ENCODE measurements at regions not wholly inside any gene's neighbourhood (a gene's known extent, or its start where the extent isn't known, plus 50 kb on each side); places are given as distances from the start of the nearest gene placed in this dataset.
A peak's percentile ranks its signal among the peaks of the same experiment; 100 is the strongest.
"Not testable (repeated sequence)": the region's sequence is repeated elsewhere in the genome, so short reads cannot be mapped to it uniquely, and the experiment has no call there.

DNA sequence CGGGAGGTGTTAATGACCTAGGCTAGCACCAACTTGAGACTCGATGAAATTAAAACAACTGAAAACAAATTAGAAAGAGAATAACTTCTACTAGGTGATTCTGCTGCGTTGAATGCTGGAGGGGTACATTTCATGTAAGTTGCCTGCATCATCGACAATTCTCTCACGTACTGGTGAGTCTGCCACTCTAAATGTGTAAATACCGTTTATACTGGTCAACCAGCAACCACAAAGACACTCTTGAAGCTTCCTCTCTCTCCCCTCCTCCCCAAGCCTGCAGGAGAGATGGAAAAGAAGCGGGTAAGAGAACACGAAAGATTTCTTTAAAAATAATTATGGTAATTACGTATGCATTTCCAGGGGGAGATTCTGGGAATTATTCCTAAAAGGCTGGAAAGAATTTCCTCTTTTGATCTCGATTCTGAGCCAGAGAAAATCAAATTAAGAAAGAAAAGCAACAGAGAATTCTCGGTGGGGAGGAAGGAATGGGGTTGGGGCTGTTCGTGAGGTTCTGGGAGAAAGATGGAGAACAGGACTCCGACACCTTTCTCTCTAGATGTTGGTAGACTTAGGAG, 68.6 kb upstream of the MRTFB start:
- intact Hi-C loops (cut with DNase I): loop anchor here (5.0 kb wide), 1 partner anchor 185 kb away; no protein-coding TSS in a partner anchor
- DNase-seq (ENCODE audit: missing footprints): no peak
- no peak for ATAC-seq

GRCh38 chr16:14003074-14003570, 68.0 kb upstream of the MRTFB start:
- ATAC-seq (peak; percentile 56), DNase-seq (ENCODE audit: missing footprints) (peak; percentile 75)
- intact Hi-C loops (cut with DNase I): loop anchor here (5.0 kb wide), 1 partner anchor 184 kb away; no protein-coding TSS in a partner anchor

- intact Hi-C loops (cut with DNase I): loop anchor here (5.0 kb wide), 1 partner anchor 183 kb away; no protein-coding TSS in a partner anchor
- ATAC-seq (peak; percentile 53), DNase-seq (ENCODE audit: missing footprints) (no peak)
Measured at GRCh38 chr16:14004031-14004728, 66.9 kb upstream of the MRTFB start.

- DNase-seq (ENCODE audit: missing footprints): no peak
- no peak for ATAC-seq
- intact Hi-C loops (cut with DNase I): loop anchor here (5.0 kb wide), 1 partner anchor 182 kb away; no protein-coding TSS in a partner anchor
Measured at GRCh38 chr16:14004729-14005315, 66.3 kb upstream of the MRTFB start.

DNA sequence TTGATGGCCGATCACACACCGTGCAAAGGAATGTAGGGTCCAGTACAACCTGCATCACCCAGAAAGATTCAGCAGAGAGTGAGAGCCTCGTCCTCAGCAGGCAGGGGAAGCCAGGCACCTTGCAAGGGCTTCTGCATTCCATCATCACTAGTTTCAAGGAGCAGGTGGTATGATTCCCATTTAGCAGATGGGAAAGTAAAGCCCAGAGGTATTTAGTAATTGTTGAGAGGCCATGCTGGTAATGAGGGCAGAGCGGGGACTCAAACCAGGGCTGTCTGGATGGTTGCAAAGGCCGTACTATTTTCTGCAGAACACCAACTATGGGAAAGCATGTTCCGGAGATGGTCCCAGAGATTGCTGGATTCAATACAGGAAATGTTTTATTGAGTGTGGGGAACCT, 65.8 kb upstream of the MRTFB start:
- no peak for ATAC-seq
- DNase-seq (ENCODE audit: missing footprints): no peak
- intact Hi-C loops (cut with DNase I): no loop called here

DNA sequence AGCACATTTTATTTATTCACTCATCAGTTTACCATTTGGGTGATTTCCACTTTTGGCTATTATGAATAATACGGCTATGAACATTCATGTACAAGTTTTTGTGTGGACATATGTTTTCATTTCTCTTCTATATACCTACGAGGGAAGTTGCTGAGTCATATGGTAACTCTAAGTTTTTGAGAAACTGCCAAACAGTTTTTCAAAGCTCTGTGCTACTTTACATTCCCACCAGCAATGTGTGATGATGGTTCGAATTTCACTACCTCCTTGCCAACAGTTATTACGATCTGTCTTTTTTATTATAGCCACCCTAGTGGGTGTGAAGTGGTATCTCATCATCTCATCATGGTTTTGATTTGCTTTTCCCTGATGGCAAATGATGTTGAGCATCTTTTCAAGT, 63.7 kb upstream of the MRTFB start:
- intact Hi-C loops (cut with DNase I): no loop called here

DNA sequence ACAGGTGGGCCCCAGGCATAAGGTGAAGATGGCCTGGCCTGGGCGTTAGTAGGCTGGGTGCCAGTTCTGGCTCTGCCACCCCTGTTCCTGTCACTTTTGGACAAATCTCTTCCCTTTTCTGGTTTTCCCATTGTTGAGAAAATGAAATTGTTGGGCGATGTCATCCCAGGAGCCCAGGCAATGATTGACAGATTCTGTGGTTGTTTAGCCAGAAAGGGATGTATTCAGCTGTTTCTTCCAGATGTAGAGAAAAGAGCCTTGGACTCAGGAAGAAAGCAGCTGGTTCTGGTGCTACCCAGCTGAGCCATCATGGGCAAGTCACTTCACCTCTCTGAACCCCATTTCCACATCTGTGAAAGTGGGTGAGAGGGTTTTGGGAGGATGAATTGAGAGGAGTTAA, 60.1 kb upstream of the MRTFB start:
- DNase-seq (ENCODE audit: missing footprints) (no peak), ATAC-seq (no peak)
- intact Hi-C loops (cut with DNase I): no loop called here

More for the DNA sequence above, 63.7 kb upstream of the MRTFB start:
- DNase-seq (ENCODE audit: missing footprints) (no peak), ATAC-seq (no peak)

GRCh38 chr16:14011846-14012245, 59.3 kb upstream of the MRTFB start:
- ATAC-seq (peak; percentile 33), DNase-seq (ENCODE audit: missing footprints) (no peak)
- intact Hi-C loops (cut with DNase I): no loop called here

DNA sequence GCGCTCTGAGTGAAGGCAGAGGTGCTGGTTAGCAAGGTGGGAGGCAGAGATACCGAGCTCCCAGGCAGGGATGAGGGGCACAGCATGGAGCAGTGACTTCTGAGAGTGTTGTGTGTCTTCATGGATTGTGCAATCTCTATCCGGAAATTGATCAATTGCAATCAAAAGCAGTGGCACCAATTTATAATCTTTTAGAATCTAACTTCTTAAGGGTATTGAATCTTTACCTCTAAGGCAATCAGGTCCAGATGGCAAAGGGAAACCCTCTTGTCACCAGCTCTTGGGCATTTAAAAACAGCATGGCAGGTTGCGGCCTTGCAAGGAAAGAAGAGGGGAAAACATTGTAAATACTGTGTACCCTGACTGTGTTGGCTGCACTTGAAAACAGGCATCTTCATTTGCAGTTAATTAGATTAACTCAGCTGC, 58.0 kb upstream of the MRTFB start:
- intact Hi-C loops (cut with DNase I): no loop called here
- DNase-seq (ENCODE audit: missing footprints): no peak
- no peak for ATAC-seq

- no peak for DNase-seq (ENCODE audit: missing footprints)
- intact Hi-C loops (cut with DNase I): no loop called here
- peak; percentile 77 for ATAC-seq
Measured at GRCh38 chr16:14013571-14014283, 57.4 kb upstream of the MRTFB start.

- intact Hi-C loops (cut with DNase I): no loop called here
- ATAC-seq: no peak
- DNase-seq (ENCODE audit: missing footprints): no peak
Measured at GRCh38 chr16:14014284-14014625, 56.9 kb upstream of the MRTFB start.

DNA sequence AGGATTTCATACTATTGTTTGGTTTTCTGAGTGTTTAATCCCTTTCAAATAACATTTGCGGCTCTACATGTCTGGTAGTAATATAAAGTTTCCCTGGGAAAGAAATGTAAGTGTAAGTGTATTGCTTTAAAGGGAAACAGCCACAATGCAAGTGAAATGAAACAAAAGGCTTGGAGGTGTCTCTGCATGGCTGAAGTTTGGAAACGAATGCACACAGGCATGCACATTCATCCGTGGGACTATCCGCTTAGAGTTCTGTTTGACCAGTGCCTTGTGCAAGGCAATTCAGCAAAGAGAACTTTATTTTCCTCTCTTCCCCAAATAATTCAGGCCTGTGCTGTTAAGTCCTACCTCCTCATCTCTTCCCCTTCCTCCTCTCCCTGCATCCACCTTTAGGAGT, 56.1 kb upstream of the MRTFB start:
- ATAC-seq: no peak
- DNase-seq (ENCODE audit: missing footprints): no peak
- intact Hi-C loops (cut with DNase I): no loop called here

DNA sequence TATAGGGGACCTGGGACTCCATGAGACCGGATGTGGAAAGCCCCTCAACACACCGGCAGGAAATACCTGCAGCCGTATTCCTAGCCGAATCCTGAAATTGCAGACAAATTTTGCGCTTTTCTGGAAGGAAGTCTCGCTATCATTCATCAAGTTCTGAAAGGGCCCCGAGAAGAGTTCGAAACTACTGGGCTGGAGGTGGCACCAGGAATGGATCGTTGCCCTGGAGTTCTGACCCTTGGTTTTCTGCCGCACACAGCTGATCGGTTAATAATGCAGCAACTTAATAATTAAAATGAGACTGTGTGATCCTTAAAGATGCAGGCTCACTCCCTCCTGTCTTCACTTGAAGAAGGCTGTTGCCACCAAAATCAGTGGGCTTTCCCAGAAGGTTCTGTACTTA, 55.7 kb upstream of the MRTFB start:
- ATAC-seq (no peak), DNase-seq (ENCODE audit: missing footprints) (no peak)
- intact Hi-C loops (cut with DNase I): no loop called here

GRCh38 chr16:14015948-14016347, 55.2 kb upstream of the MRTFB start:
- DNase-seq (ENCODE audit: missing footprints) (no peak), ATAC-seq (peak; percentile 40)
- intact Hi-C loops (cut with DNase I): no loop called here

GRCh38 chr16:14016362-14016761, 54.8 kb upstream of the MRTFB start:
- ATAC-seq; intact Hi-C loops (cut with DNase I); DNase-seq (ENCODE audit: missing footprints): not testable (repeated sequence)

- DNase-seq (ENCODE audit: missing footprints) (no peak), ATAC-seq (no peak)
- intact Hi-C loops (cut with DNase I): no loop called here
Measured at GRCh38 chr16:14017886-14018285, 53.2 kb upstream of the MRTFB start.

GRCh38 chr16:14018851-14019250, 52.3 kb upstream of the MRTFB start:
- intact Hi-C loops (cut with DNase I): no loop called here
- DNase-seq (ENCODE audit: missing footprints) (no peak), ATAC-seq (no peak)

- intact Hi-C loops (cut with DNase I): no loop called here
- DNase-seq (ENCODE audit: missing footprints) (no peak), ATAC-seq (no peak)
Measured at GRCh38 chr16:14020141-14020540, 51.0 kb upstream of the MRTFB start.

Data from Right ventricle myocardium inferior (tissue), 1 donor.